Kidney (tissue), 13 donors: ENCODE measurements at regions not wholly inside any gene's neighbourhood (a gene's known extent, or its start where the extent isn't known, plus 50 kb on each side); places are given as distances from the start of the nearest gene placed in this dataset.

Source experiments
- DNase-seq, 5 donors: peaks; one replicate each; pipeline ENCODE4 v3.0.0-alpha.2; 2013 to 2020
- FAIRE-seq: peaks from 2 replicates; lab custom pipeline; 2012; peaks lifted over from hg19 to GRCh38; lab: Jason Lieb, UNC
- H3K27ac ChIP-seq, 2 donors: one replicate each; pipeline ENCODE4 v1.7.0; 2013; ENCODE audit warnings: low read depth in 2 of 2, low read length in 2 of 2, inconsistent platforms in 1 of 2
- H3K27me3 ChIP-seq: one replicate; pipeline ENCODE4 v1.7.1; 2013; ENCODE audit warnings: low read length, inconsistent platforms; ENCODE audit not compliant: control insufficient read depth, insufficient read depth
- H3K36me3 ChIP-seq, 3 donors: one replicate each; pipeline versions ENCODE4 v1.7.0 to v1.7.1; 2013; ENCODE audit warnings: low read length in 3 of 3, control low read depth in 1 of 3, inconsistent platforms in 1 of 3; ENCODE audit not compliant: insufficient read depth in 3 of 3, control insufficient read depth in 2 of 3
- H3K4me1 ChIP-seq, 3 donors: one replicate each; pipeline versions ENCODE4 v1.7.0 to v1.7.1; 2013; ENCODE audit warnings: low read length in 3 of 3, inconsistent platforms in 1 of 3, low read depth in 1 of 3; ENCODE audit not compliant: control insufficient read depth in 2 of 3, insufficient read depth in 2 of 3
- H3K4me3 ChIP-seq, 3 donors: one replicate each; pipeline versions ENCODE4 v1.7.0 to v1.8.1; 2013; ENCODE audit warnings: low read length in 3 of 3, control low read depth in 1 of 3, inconsistent platforms in 1 of 3
- H3K9ac ChIP-seq, 3 donors: one replicate each; pipeline versions ENCODE4 v1.7.0 to v1.7.1; 2013; ENCODE audit warnings: low read length in 3 of 3, control low read depth in 1 of 3, inconsistent platforms in 1 of 3
- H3K9me3 ChIP-seq, 3 donors: one replicate each; pipeline versions ENCODE4 v1.7.0 to v1.7.1; 2013; ENCODE audit warnings: low read length in 3 of 3, control low read depth in 1 of 3, inconsistent platforms in 1 of 3; ENCODE audit not compliant: control insufficient read depth in 2 of 3, insufficient read depth in 1 of 3
- intact Hi-C: fragments of 100-400 bp; cut with DNase I; formaldehyde crosslinking; loops from one replicate; pipeline ENCODE4 v1.11.1; 2022
- TF ChIP-seq, protein P1 (sequence below): IDR thresholded peaks from 3 replicates; pipeline ENCODE4 v1.5.1; 2012; ENCODE audit warnings: mild to moderate bottlenecking, moderate library complexity, borderline replicate concordance; ENCODE audit not compliant: insufficient read depth; ENCODE audit errors: extremely low read depth
- donor health status: control.
- donor health status: control.
- donor health status: control.
- donor health status: control.
- donor health status: control.
- donor health status: DM: yes; HTN: yes; CAD: no.
- donor health status: Normal renal cell carcinoma (clear cell type).

DNA sequence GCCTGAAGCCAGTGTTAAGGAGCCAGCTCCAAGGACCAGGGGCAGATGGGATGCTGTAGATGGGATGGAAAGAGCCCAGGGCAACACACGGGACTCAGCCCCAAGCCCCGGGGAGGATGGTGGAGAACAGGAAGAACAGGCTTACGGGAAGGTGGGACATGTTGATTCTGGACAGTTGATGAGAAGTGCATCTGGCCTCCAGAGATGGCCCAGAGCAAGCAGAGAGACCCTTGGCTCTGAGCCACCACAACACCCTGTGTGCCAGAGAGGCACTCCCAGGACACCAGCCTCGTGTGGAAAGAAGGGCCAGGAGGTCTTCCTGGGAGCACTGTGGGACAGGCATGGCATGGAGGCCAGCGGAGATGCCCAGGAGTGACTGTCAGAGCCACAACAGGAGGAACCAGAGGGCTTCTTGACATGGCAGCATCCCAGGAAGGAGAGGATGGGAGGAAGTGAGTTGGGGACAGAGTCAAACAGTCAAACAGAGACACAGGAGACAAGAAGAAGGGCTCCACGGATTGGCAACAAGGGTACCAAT, 156.3 kb upstream of the MVB12B start:
- Histone ChIP-seq H3K27ac (no peak overlapping the region), H3K36me3 (no peaks in the 10 kb centered on the region), H3K4me3 (no peak overlapping the region), H3K9ac (no peak overlapping the region), H3K27me3 (no peaks in the 10 kb centered on the region), H3K4me1 (no peaks in the 10 kb centered on the region), H3K9me3 (no peaks in the 10 kb centered on the region)
- no peak for DNase-seq
- intact Hi-C loops = no loop called here
- TF ChIP-seq, protein P1, sequence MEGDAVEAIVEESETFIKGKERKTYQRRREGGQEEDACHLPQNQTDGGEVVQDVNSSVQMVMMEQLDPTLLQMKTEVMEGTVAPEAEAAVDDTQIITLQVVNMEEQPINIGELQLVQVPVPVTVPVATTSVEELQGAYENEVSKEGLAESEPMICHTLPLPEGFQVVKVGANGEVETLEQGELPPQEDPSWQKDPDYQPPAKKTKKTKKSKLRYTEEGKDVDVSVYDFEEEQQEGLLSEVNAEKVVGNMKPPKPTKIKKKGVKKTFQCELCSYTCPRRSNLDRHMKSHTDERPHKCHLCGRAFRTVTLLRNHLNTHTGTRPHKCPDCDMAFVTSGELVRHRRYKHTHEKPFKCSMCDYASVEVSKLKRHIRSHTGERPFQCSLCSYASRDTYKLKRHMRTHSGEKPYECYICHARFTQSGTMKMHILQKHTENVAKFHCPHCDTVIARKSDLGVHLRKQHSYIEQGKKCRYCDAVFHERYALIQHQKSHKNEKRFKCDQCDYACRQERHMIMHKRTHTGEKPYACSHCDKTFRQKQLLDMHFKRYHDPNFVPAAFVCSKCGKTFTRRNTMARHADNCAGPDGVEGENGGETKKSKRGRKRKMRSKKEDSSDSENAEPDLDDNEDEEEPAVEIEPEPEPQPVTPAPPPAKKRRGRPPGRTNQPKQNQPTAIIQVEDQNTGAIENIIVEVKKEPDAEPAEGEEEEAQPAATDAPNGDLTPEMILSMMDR = no peak
- no peak for FAIRE-seq

DNA sequence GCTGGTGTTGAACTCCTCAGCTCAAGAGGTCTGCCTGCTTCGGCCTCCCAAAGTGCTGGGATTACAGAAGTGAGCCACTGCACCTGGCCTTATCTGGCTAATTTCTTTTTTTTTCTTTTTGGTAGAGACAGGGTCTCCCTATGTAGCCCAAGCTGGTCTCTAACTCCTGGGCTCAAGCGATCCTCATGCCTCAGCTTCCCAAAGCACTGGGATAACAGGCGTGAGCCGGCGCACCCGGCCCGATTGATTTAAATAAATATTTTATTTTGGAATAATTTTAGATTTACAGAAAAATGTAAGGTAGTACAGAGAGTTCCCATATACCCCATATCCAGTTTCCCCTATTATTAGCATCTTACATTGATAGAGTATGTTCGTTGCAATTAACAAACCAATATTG, 155.0 kb upstream of the MVB12B start:
- Histone ChIP-seq H3K27me3 (no peaks in the 10 kb centered on the region), H3K4me1 (no peaks in the 10 kb centered on the region), H3K9ac (no peak overlapping the region), H3K9me3 (peaks cover 0 to 2% (median 0%) of the 10 kb centered on the region in 3 donors), H3K36me3 (no peaks in the 10 kb centered on the region), H3K4me3 (no peak overlapping the region), H3K27ac (no peak overlapping the region)
- TF ChIP-seq, protein P1 = no peak
- FAIRE-seq (no peak), DNase-seq (no peak)
- intact Hi-C loops = no loop called here

DNA sequence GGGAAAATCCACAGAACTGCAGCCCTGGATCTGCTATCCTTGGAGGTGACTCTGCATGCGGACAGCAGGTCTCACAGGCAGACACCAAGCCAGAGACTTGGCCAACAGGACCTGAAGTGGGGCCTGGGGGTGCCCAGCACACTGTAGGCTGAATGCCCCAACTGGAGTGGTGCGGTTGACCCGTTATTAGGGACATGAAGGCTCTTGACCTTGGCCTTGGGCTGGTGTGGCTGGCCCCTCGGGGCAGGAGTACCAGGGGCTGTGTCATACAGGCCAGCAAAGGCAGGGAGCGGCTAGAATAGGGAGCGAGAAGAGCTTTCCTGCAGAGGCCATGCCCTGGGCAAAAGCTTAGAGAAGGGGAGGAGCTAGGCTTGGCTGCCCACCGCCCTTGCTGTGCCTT, 153.2 kb upstream of the MVB12B start:
- H3K27ac ChIP-seq = no peak overlapping the region
- H3K36me3 ChIP-seq = no peaks in the 10 kb centered on the region
- DNase-seq (no peak), FAIRE-seq (no peak)
- peaks cover 0 to 2% (median 0%) of the 10 kb centered on the region in 3 donors for H3K9me3 ChIP-seq
- intact Hi-C loops = no loop called here
- no peaks in the 10 kb centered on the region for H3K27me3 ChIP-seq
- H3K4me1 ChIP-seq = no peaks in the 10 kb centered on the region
- H3K4me3 ChIP-seq = no peak overlapping the region
- TF ChIP-seq, protein P1 = no peak
- no peak overlapping the region for H3K9ac ChIP-seq

DNA sequence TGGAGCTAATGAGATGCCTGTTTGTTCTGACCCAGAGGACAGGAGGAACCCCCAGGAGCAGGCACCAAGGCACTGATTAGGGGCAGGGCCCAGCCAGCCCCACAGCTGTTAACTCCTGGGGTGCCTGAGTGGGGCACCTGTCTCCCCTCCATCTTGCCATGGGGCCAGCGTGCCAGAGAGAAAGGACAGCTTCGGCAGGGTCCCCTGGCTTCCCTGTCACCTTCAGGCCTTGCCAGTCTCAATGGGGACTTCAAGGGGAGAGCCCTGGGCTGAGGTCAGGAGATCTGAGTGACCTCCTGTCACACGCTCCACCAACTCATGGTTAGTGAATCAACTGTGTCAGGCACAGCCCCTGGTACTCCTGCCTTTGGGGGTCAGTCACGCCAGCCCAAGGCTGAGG, 152.7 kb upstream of the MVB12B start:
- no peak for DNase-seq
- Histone ChIP-seq H3K9ac (no peak overlapping the region), H3K4me1 (no peaks in the 10 kb centered on the region), H3K36me3 (no peaks in the 10 kb centered on the region), H3K9me3 (peaks cover 0 to 2% (median 0%) of the 10 kb centered on the region in 3 donors), H3K27me3 (no peaks in the 10 kb centered on the region), H3K4me3 (no peak overlapping the region), H3K27ac (no peak overlapping the region)
- FAIRE-seq = no peak
- intact Hi-C loops = no loop called here
- TF ChIP-seq, protein P1 = no peak
